SK-N-SH treated with all-trans-retinoic acid at 6 μM for 48 hours (cell line): ENCODE measurements at regions not wholly inside any gene's neighbourhood (a gene's known extent, or its start where the extent isn't known, plus 50 kb on each side); places are given as distances from the start of the nearest gene placed in this dataset.

Experiments used
- ARNTL ChIP-seq: fragments of 450-650 bp; formaldehyde crosslinking; IDR thresholded peaks from 2 replicates; pipeline ENCODE4 v1.5.0; 2020; ENCODE audit warnings: low read depth, mild to moderate bottlenecking, moderate library complexity, borderline replicate concordance
- CSDC2 ChIP-seq: fragments of 250-450 bp; sonication (Bioruptor Pico); IDR thresholded peaks from 2 replicates; pipeline ENCODE4 v1.5.0; 2020; ENCODE audit warnings: mild to moderate bottlenecking, moderate library complexity
- ESRRG ChIP-seq: fragments of 250-450 bp; sonication (Bioruptor Pico); IDR thresholded peaks from 2 replicates; pipeline ENCODE4 v1.6.1; 2021; ENCODE audit warnings: mild to moderate bottlenecking
- ZC3H10 ChIP-seq: fragments of 250-450 bp; sonication (Bioruptor Pico); IDR thresholded peaks from 2 replicates; pipeline ENCODE4 v1.5.1; 2021; ENCODE audit warnings: mild to moderate bottlenecking, moderate library complexity
- ZFP30 ChIP-seq: fragments of 450-650 bp; formaldehyde crosslinking; IDR thresholded peaks from 2 replicates; pipeline ENCODE4 v1.5.0; 2022; ENCODE audit warnings: mild to moderate bottlenecking, moderate library complexity
- TF ChIP-seq, protein P1 (sequence below): fragments of 250-450 bp; sonication (Bioruptor Pico); IDR thresholded peaks from 2 replicates; pipeline ENCODE4 v1.8.0; 2020; ENCODE audit warnings: mild to moderate bottlenecking, moderate library complexity, borderline replicate concordance
- TF ChIP-seq, protein P2 (sequence below): fragments of 250-450 bp; sonication (Bioruptor Pico); IDR thresholded peaks from 2 replicates; pipeline ENCODE4 v1.5.0; 2020; ENCODE audit warnings: mild to moderate bottlenecking, moderate library complexity
- TF ChIP-seq, protein P3 (sequence below): fragments of 250-450 bp; sonication (Bioruptor Pico); IDR thresholded peaks from 2 replicates; pipeline ENCODE4 v1.5.1; 2020; ENCODE audit warnings: low read depth, mild to moderate bottlenecking, moderate library complexity
- TF ChIP-seq, protein P4 (sequence below): fragments of 250-450 bp; sonication (Bioruptor Pico); IDR thresholded peaks from 2 replicates; pipeline ENCODE4 v1.5.1; 2021; ENCODE audit warnings: mild to moderate bottlenecking, moderate library complexity

DNA sequence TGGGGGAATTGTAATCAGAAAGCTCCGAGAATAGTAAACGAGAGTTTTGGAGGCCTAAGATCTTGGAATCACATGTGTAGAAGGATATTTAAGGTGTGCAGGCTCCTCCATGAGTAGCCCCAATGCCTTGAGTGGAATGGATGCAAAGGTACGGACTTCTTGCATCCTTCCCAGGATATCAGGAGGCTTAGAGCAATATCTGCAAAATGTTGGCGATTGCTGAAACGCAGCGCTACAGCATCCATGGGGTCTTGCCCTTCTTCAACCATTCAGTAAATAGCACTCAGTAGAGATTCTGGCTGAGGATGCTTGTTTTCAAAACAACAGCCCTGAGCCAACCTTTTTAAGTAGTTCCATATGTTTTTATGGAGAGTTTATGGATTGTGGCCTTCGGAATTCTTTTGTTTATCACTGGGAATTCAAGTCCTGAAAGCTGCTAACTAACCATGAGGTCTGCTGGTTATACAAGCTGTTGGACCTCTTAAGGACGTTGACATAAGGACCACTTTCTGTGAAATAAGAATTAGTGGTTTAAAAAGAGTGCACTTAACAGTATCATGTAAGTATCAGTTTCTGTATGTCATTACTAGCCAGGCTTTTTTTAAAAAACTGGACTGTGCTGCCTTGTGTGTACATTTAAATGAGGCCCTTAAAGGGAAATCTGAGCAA, 228.8 kb upstream of the PGRMC2 start:
- no peak for TF ChIP-seq ZC3H10
- no peak for TF ChIP-seq ZFP30
- TF ChIP-seq, protein P1, sequence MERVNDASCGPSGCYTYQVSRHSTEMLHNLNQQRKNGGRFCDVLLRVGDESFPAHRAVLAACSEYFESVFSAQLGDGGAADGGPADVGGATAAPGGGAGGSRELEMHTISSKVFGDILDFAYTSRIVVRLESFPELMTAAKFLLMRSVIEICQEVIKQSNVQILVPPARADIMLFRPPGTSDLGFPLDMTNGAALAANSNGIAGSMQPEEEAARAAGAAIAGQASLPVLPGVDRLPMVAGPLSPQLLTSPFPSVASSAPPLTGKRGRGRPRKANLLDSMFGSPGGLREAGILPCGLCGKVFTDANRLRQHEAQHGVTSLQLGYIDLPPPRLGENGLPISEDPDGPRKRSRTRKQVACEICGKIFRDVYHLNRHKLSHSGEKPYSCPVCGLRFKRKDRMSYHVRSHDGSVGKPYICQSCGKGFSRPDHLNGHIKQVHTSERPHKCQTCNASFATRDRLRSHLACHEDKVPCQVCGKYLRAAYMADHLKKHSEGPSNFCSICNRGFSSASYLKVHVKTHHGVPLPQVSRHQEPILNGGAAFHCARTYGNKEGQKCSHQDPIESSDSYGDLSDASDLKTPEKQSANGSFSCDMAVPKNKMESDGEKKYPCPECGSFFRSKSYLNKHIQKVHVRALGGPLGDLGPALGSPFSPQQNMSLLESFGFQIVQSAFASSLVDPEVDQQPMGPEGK (CRISPR knock-in tag), result no peak
- TF ChIP-seq, protein P2, sequence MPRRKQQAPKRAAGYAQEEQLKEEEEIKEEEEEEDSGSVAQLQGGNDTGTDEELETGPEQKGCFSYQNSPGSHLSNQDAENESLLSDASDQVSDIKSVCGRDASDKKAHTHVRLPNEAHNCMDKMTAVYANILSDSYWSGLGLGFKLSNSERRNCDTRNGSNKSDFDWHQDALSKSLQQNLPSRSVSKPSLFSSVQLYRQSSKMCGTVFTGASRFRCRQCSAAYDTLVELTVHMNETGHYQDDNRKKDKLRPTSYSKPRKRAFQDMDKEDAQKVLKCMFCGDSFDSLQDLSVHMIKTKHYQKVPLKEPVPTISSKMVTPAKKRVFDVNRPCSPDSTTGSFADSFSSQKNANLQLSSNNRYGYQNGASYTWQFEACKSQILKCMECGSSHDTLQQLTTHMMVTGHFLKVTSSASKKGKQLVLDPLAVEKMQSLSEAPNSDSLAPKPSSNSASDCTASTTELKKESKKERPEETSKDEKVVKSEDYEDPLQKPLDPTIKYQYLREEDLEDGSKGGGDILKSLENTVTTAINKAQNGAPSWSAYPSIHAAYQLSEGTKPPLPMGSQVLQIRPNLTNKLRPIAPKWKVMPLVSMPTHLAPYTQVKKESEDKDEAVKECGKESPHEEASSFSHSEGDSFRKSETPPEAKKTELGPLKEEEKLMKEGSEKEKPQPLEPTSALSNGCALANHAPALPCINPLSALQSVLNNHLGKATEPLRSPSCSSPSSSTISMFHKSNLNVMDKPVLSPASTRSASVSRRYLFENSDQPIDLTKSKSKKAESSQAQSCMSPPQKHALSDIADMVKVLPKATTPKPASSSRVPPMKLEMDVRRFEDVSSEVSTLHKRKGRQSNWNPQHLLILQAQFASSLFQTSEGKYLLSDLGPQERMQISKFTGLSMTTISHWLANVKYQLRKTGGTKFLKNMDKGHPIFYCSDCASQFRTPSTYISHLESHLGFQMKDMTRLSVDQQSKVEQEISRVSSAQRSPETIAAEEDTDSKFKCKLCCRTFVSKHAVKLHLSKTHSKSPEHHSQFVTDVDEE (CRISPR knock-in tag), result no peak
- no peak for TF ChIP-seq ESRRG
- TF ChIP-seq ARNTL (CRISPR knock-in tag), result no peak
- no peak for TF ChIP-seq CSDC2 (CRISPR knock-in tag)
- TF ChIP-seq, protein P3, sequence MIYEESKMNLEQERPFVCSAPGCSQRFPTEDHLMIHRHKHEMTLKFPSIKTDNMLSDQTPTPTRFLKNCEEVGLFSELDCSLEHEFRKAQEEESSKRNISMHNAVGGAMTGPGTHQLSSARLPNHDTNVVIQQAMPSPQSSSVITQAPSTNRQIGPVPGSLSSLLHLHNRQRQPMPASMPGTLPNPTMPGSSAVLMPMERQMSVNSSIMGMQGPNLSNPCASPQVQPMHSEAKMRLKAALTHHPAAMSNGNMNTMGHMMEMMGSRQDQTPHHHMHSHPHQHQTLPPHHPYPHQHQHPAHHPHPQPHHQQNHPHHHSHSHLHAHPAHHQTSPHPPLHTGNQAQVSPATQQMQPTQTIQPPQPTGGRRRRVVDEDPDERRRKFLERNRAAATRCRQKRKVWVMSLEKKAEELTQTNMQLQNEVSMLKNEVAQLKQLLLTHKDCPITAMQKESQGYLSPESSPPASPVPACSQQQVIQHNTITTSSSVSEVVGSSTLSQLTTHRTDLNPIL, result no peak
- TF ChIP-seq, protein P4, sequence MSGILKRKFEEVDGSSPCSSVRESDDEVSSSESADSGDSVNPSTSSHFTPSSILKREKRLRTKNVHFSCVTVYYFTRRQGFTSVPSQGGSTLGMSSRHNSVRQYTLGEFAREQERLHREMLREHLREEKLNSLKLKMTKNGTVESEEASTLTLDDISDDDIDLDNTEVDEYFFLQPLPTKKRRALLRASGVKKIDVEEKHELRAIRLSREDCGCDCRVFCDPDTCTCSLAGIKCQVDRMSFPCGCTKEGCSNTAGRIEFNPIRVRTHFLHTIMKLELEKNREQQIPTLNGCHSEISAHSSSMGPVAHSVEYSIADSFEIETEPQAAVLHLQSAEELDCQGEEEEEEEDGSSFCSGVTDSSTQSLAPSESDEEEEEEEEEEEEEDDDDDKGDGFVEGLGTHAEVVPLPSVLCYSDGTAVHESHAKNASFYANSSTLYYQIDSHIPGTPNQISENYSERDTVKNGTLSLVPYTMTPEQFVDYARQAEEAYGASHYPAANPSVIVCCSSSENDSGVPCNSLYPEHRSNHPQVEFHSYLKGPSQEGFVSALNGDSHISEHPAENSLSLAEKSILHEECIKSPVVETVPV (CRISPR knock-in tag), result no peak
